ENCODE measurements at regions not wholly inside any gene's neighbourhood (a gene's known extent, or its start where the extent isn't known, plus 50 kb on each side); places are given as distances from the start of the nearest gene placed in this dataset.

DNA sequence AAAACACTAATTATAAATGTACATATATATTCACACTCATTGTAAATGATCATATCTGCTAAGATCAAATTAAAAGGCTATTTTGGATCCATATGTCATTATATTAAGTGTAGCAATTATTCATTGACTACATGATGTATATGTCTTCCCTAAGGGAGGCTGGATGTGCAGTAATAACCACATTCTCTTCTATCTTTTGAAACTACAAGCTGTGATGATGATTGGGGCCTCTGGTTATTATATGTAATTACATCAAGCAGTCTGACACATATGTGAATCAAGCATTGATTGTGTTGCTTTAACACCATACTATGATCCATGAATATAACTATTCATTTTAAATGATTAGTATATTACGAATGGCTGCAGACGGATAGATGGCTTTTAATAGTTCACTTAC lies 1973.4 kb downstream of the SUCLG1 start:
- intact Hi-C loops (cut with DNase I) = no loop called here
- DNase-seq = no peak

DNA sequence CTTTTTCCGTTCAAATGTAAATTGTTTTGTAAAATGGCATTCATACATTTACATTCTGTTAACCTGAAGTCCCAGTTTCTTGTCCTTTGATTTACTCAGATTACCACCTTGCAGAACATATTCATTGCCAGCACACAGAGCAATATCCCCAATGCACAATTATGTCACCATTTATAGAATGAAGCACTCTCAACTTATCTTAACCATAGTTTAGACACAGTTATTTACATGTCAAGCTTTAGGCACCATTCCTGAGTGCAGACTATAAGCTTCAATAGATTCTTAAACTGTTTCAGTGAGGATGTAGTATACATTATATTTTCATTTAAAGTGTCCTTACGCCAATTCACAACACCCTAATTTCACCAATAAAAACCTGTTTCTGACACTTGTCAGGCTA lies 1977.9 kb downstream of the SUCLG1 start:
- intact Hi-C loops (cut with DNase I) = no loop called here
- Histone ChIP-seq H3K27me3 (no peaks in the 10 kb centered on the region), H3K36me3 (no peaks in the 10 kb centered on the region), H3K27ac (no peak overlapping the region), H3K9me3 (no peaks in the 10 kb centered on the region), H3K4me1 (ENCODE audit: insufficient read depth) (no peaks in the 10 kb centered on the region), H3K4me3 (no peak overlapping the region)
- TF ChIP-seq POLR2A (IDR thresholded peaks at IDR 0.05) = no peak
- TF ChIP-seq, protein P1, sequence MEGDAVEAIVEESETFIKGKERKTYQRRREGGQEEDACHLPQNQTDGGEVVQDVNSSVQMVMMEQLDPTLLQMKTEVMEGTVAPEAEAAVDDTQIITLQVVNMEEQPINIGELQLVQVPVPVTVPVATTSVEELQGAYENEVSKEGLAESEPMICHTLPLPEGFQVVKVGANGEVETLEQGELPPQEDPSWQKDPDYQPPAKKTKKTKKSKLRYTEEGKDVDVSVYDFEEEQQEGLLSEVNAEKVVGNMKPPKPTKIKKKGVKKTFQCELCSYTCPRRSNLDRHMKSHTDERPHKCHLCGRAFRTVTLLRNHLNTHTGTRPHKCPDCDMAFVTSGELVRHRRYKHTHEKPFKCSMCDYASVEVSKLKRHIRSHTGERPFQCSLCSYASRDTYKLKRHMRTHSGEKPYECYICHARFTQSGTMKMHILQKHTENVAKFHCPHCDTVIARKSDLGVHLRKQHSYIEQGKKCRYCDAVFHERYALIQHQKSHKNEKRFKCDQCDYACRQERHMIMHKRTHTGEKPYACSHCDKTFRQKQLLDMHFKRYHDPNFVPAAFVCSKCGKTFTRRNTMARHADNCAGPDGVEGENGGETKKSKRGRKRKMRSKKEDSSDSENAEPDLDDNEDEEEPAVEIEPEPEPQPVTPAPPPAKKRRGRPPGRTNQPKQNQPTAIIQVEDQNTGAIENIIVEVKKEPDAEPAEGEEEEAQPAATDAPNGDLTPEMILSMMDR (IDR thresholded peaks at IDR 0.05) = no peak
- TF ChIP-seq EP300 (IDR thresholded peaks at IDR 0.05) = no peak
- 69 to 80% (median 79%) methylated on average over 2 of the region's 2 CpGs for WGBS, 3 donors
- DNase-seq = no peak

More for the DNA sequence above, 1973.4 kb downstream of the SUCLG1 start:
- H3K4me3 ChIP-seq = no peak overlapping the region
- H3K36me3 ChIP-seq = no peaks in the 10 kb centered on the region
- no peak for TF ChIP-seq EP300 (IDR thresholded peaks at IDR 0.05)
- TF ChIP-seq, protein P1 (IDR thresholded peaks at IDR 0.05) = no peak
- no peak for TF ChIP-seq POLR2A (IDR thresholded peaks at IDR 0.05)
- H3K27ac ChIP-seq = no peak overlapping the region
- H3K4me1 ChIP-seq (ENCODE audit: insufficient read depth) = no peaks in the 10 kb centered on the region
- no peaks in the 10 kb centered on the region for H3K27me3 ChIP-seq
- H3K9me3 ChIP-seq = no peaks in the 10 kb centered on the region
- WGBS, 3 donors = 97 to 99% (median 98%) methylated on average over 2 of the region's 2 CpGs

DNA sequence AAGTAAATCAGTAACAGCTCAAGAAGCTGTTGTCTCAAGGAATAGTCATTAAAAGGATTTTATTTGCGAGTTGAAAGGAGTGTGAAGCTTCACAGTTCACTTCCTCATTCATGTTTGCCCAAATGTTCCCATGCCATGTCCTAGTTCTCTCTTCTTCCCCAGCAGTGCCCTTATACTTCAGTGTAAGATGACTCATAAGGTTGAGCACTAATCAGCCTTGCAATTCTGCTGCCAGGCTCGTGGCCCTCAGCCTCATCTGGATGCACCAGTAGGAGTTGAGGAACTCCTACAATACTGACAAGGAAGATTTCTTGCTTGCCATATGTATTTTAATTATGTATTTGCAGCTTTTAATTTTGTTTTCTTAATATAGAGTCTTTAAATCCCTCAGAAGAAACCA lies 1980.4 kb downstream of the SUCLG1 start:
- intact Hi-C loops (cut with DNase I) = no loop called here
- WGBS, 3 donors = 69 to 77% (median 75%) methylated on average over 2 of the region's 2 CpGs

DNA sequence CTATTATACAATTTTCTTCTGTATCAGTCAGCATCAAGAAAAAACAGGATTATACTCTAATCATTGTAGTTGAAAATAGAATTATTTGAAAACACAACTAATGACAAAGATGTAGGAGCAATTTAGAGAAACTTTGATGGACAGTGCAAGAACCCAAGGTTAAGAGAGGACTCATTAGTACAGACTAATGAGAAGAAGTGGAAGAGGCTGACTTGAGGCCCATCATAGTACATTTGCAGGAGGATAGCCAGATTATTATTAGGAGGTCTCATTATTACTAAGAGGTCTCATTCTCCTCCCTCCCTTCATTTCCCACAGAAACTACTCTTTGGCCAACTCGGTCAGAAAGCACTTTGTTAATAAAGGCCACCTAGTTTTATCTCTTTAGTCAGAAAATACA lies 1983.0 kb downstream of the SUCLG1 start:
- TF ChIP-seq POLR2A (IDR thresholded peaks at IDR 0.05) (no peak), EP300 (IDR thresholded peaks at IDR 0.05) (no peak)
- TF ChIP-seq, protein P1 (IDR thresholded peaks at IDR 0.05) = no peak
- WGBS, 3 donors = 27 to 43% (median 31%) methylated on average over 1 of the region's 1 CpG
- no peak for DNase-seq
- intact Hi-C loops (cut with DNase I) = no loop called here
- Histone ChIP-seq H3K9me3 (no peaks in the 10 kb centered on the region), H3K27me3 (no peaks in the 10 kb centered on the region), H3K36me3 (no peaks in the 10 kb centered on the region), H3K4me3 (no peak overlapping the region), H3K27ac (no peak overlapping the region), H3K4me1 (ENCODE audit: insufficient read depth) (no peaks in the 10 kb centered on the region)

More for the DNA sequence above, 1980.4 kb downstream of the SUCLG1 start:
- TF ChIP-seq, protein P1 (IDR thresholded peaks at IDR 0.05) = no peak
- TF ChIP-seq POLR2A (IDR thresholded peaks at IDR 0.05) (no peak), EP300 (IDR thresholded peaks at IDR 0.05) (no peak)
- Histone ChIP-seq H3K4me1 (ENCODE audit: insufficient read depth) (no peaks in the 10 kb centered on the region), H3K9me3 (no peaks in the 10 kb centered on the region), H3K27ac (no peak overlapping the region), H3K27me3 (no peaks in the 10 kb centered on the region), H3K36me3 (no peaks in the 10 kb centered on the region), H3K4me3 (no peak overlapping the region)
- no peak for DNase-seq

All from ovary (tissue), 7 donors.